Neural crest cell (in vitro differentiated cells): ENCODE measurements at regions not wholly inside any gene's neighbourhood (a gene's known extent, or its start where the extent isn't known, plus 50 kb on each side); places are given as distances from the start of the nearest gene placed in this dataset.

Experiments used
- DNase-seq: peaks from one replicate; pipeline ENCODE4 v3.0.0; 2021; ENCODE audit warnings: low read depth, mixed read lengths, low spot score
- H3K27ac Mint-ChIP-seq: one replicate; pipeline ENCODE4 v1.8.0; 2021; ENCODE audit warnings: mild to moderate bottlenecking, mixed read lengths; ENCODE audit not compliant: unreplicated experiment
- H3K27me3 Mint-ChIP-seq: 2 replicates; pipeline ENCODE4 v1.8.0; 2021; ENCODE audit warnings: low read depth, mild to moderate bottlenecking, mixed read lengths
- H3K36me3 Mint-ChIP-seq: 2 replicates; pipeline ENCODE4 v1.8.0; 2021; ENCODE audit warnings: low read depth, mild to moderate bottlenecking, mixed read lengths
- H3K4me1 Mint-ChIP-seq: 2 replicates; pipeline ENCODE4 v1.8.0; 2021; ENCODE audit warnings: mixed read lengths
- H3K4me3 Mint-ChIP-seq: one replicate; pipeline ENCODE4 v1.8.0; 2021; ENCODE audit warnings: mild to moderate bottlenecking, mixed read lengths
- H3K9me3 Mint-ChIP-seq: 2 replicates; pipeline ENCODE4 v1.8.0; 2021; ENCODE audit warnings: mixed read lengths
- TF ChIP-seq, protein P1 (sequence below): fragments of 200-600 bp; sonication (generic); conservative IDR thresholded peaks from 2 replicates; pipeline ENCODE4 v1.5.0; 2021; ENCODE audit warnings: antibody characterized with exemption, mild to moderate bottlenecking

- peaks cover 17% of the 10 kb centered on the region for H3K36me3 Mint-ChIP-seq
- DNase-seq: no peak
- H3K4me3 Mint-ChIP-seq: no peak overlapping the region
- peaks cover 14% of the 10 kb centered on the region for H3K9me3 Mint-ChIP-seq
- TF ChIP-seq, protein P1, sequence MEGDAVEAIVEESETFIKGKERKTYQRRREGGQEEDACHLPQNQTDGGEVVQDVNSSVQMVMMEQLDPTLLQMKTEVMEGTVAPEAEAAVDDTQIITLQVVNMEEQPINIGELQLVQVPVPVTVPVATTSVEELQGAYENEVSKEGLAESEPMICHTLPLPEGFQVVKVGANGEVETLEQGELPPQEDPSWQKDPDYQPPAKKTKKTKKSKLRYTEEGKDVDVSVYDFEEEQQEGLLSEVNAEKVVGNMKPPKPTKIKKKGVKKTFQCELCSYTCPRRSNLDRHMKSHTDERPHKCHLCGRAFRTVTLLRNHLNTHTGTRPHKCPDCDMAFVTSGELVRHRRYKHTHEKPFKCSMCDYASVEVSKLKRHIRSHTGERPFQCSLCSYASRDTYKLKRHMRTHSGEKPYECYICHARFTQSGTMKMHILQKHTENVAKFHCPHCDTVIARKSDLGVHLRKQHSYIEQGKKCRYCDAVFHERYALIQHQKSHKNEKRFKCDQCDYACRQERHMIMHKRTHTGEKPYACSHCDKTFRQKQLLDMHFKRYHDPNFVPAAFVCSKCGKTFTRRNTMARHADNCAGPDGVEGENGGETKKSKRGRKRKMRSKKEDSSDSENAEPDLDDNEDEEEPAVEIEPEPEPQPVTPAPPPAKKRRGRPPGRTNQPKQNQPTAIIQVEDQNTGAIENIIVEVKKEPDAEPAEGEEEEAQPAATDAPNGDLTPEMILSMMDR: no peak
- no peaks in the 10 kb centered on the region for H3K4me1 Mint-ChIP-seq
- no peak overlapping the region for H3K27ac Mint-ChIP-seq
- H3K27me3 Mint-ChIP-seq: no peaks in the 10 kb centered on the region
Observed at GRCh38 chr6:80404889-80405288, 298.4 kb downstream of the BCKDHB start.

GRCh38 chr6:80403365-80403764 is 296.9 kb downstream of the BCKDHB start:
- H3K4me3 Mint-ChIP-seq: no peak overlapping the region
- TF ChIP-seq, protein P1: no peak
- H3K4me1 Mint-ChIP-seq: no peaks in the 10 kb centered on the region
- peaks cover 16% of the 10 kb centered on the region for H3K36me3 Mint-ChIP-seq
- no peak for DNase-seq
- no peak overlapping the region for H3K27ac Mint-ChIP-seq
- peaks cover 20% of the 10 kb centered on the region for H3K9me3 Mint-ChIP-seq
- H3K27me3 Mint-ChIP-seq: no peaks in the 10 kb centered on the region

DNA sequence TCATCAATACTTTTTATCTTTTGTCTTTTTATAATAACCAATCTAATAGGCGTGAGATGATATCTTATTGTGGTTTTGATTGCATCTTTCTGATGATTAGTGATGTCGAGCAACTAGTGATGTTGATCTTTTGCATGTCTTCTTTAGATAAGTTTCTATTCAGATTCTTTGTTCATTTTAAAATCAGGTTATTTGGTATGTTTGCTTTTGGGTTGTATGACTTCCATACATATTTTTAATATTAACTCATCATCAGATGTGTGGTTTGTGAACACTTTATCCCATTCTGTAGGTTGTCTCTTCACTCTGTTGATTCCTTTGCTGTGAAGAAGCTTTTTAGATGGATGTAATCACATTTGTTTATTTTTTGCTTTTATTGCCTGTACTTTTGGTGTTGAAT is 295.8 kb downstream of the BCKDHB start:
- no peak overlapping the region for H3K27ac Mint-ChIP-seq
- TF ChIP-seq, protein P1: no peak
- H3K9me3 Mint-ChIP-seq: peaks cover 25% of the 10 kb centered on the region
- no peak for DNase-seq
- H3K4me1 Mint-ChIP-seq: no peaks in the 10 kb centered on the region
- H3K36me3 Mint-ChIP-seq: peaks cover 15% of the 10 kb centered on the region
- H3K27me3 Mint-ChIP-seq: no peaks in the 10 kb centered on the region
- H3K4me3 Mint-ChIP-seq: no peak overlapping the region
